HG02623 (cell line): ENCODE measurements at regions not wholly inside any gene's neighbourhood (a gene's known extent, or its start where the extent isn't known, plus 50 kb on each side); places are given as distances from the start of the nearest gene placed in this dataset.
A peak's percentile ranks its signal among the peaks of the same experiment; 100 is the strongest.

ENCODE experiments used
- ATAC-seq: cut with Tn5 transposase; IDR thresholded peaks from one replicate; pipeline ENCODE4 v1.9.1; 2021; ENCODE audit warnings: moderate library complexity; ENCODE audit not compliant: unreplicated experiment

DNA sequence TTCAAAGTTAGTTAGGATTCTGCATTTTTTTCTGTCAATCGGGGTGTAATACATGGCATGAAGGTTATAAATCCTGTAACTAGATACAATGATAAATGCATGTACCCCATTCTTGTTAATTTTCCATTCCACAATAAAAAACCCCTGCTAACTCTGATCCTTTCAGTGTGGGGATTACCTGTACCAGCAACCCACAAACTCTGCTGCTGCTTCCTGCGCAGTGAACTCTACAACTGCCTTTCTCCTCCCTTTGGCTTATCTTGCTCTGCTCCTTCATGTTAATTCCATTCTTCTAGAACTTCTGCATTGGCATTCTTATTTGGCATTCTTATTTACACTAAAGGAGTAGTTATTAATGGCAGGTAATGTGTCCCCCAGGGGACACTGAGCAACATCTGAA is 273.1 kb downstream of the KLF12 start:
- ATAC-seq: no peak

DNA sequence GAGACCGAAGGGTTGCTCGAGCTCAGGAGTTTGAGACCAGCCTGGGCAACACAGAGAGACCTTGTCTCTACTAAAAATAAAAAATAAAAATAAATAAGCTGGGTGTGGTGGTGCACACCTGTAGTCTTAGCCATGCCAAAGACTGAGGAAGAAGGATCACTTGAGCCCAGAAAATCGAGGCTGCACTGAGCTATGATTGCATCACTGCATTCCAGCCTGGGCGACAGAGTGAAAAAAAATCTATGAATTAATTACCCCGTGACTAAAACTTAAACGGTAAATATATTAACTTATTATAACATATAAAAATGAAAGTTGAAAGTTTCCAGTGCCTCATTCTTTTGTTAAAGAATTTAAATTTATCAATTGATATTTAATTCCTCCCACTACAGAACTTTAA is 273.7 kb downstream of the KLF12 start:
- ATAC-seq: no peak

DNA sequence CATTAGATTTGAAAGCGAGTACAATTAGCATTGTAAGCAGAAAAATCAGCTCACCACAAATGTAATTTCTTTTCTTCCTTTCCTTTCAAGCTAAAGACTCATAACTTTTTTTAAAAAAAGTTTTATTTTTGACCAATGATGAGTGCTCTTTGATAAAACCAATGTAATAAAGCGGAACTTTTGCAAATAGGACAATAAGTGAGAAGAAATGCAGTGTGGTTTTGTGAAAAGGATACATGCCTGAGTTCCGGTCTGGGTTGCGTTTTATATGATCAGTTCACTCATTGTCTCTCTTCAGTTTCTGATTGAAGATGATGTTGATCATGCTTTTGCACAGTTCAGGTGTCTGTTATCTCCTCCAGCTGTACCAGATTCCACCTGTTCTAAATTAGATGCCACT is 274.4 kb downstream of the KLF12 start:
- no peak for ATAC-seq

- ATAC-seq: no peak
Measured at GRCh38 chr13:73857106-73857505, 277.1 kb downstream of the KLF12 start.

DNA sequence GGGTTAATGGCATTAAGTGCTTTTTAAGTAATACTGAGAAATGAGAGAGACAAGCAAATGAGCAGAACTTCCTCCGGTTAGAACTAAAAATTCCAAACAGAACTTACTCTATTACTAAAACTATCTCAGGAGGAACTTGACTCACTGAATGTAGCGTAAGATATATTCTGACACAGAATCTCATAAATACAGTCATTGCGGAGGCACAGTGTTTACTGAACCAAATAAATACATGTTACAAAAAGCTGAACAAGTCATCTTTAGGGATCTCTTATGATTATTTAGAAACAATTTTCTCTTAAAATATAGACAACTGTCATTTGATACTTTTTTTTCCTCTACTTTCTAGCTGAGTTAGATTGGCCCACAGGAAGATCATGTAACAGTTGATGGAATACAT is 283.1 kb downstream of the KLF12 start:
- no peak for ATAC-seq

DNA sequence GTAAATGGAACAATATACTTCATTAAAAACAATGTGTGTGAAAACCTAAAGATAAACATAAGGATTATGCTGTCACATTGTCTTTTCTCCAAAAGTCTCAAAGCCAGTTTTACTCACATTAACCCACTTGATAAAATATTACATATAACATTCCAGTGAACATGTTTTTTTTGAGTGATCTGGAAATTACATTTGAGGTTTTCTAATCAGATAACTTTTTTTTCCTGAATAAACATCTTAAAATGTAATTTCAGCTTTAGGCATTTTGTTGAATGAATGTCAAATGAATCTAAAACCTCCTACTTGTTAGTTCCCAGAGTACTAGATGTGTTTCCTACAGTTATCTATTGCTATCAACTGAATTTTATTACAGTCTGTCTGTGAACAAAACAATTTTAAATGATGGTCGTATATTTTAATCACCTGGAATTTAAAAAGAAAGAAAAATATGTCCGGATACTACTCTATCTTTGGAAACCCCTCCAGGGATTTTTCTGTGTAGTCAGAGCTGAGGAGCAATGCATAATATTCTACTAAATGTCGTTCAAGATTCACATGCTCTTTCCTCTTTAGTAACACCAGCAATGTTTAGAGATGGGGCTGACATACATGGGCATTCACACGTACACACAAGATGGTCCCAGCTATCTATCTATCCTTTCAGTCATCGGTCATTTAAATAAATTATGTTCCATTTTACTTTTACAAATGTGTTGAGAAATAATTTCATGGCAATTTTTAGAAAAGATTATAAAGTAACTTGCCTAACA is 283.9 kb downstream of the KLF12 start:
- no peak for ATAC-seq

- no peak for ATAC-seq
Measured at GRCh38 chr13:73849292-73849691, 284.9 kb downstream of the KLF12 start.

GRCh38 chr13:73844986-73845385 is 289.2 kb downstream of the KLF12 start:
- no peak for ATAC-seq

DNA sequence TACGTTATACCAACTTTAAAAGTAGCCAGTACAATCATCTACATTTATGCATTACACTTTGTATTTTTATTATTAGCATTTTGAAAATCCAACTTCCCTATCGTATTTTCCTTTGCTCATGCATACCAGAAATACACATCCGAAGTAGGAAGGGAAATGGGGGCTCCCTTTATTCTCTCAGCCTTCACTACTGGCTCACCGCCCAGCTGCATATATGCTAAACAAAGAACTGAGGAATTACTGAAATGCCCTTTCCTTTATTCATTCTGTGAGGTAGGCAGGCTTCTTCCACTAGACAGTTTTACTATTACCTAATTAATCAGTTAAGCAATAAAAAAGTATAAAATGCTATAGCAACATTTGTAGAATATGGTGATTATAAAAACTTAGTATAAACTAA is 291.6 kb downstream of the KLF12 start:
- no peak for ATAC-seq

GRCh38 chr13:73842184-73842583 is 292.0 kb downstream of the KLF12 start:
- ATAC-seq: no peak

- no peak for ATAC-seq
Measured at GRCh38 chr13:73837147-73837546, 297.1 kb downstream of the KLF12 start.

DNA sequence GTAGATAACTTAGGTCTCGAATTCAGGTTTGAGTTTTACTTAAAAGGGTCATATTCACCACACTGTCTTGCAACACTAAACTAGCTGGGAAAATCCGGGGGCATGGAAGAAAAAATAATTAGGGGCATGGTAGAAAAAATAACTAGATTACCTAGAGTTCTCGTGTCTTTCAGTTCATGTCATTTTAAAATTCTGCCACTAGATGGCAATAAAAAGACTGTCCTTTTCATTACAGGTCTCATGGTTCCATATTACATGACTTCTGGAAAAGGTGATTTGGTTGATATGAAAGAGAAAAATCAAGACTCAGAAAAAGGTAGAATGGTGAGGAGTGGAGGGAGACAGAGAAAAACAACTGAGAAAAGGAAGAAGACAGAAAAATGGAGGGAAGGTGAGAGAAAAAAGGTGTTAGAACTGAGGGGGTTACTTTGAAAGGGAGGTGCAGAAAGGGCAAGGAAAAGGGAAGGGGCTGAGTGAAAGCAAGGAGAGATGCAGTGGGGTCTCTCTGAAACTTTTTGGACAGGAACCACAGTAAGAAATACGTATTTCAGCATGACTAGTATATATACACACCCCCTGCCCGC is 299.0 kb downstream of the KLF12 start:
- no peak for ATAC-seq

DNA sequence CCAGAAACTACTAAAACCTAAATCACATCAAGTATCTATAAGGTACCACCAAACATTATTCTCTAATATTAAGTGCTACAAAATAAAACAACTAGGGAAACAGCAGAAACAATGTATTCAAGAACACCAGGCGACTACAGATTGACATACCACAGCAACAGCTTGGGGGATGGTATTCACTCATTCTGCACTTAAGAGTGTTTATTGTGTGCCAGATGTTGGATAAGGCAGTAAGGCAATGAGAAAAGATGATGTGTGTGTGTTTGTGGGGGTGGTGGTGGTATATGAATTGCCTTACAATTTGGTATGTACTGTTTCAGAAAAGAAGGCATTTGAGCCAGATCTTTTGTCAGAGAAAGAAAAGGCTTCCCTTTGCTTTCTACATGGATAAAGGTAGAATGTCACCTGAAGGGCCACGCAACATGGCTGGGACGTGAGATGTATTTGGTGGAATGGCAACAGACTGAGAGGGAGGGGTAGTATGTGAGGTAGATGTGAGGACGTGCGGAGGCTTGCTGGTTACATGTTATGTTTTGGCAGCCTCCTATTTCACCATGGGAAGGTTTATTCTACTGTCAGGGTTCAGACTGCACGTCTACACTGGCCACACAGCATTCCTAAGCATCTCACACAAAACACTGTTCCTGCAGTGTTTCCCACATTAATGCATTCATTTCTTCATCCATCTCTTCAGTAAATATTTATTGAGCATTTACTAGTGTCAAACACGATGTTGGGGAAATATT is 300.7 kb downstream of the KLF12 start:
- ATAC-seq: no peak

- no peak for ATAC-seq
Measured at GRCh38 chr13:73832825-73833224, 301.4 kb downstream of the KLF12 start.

DNA sequence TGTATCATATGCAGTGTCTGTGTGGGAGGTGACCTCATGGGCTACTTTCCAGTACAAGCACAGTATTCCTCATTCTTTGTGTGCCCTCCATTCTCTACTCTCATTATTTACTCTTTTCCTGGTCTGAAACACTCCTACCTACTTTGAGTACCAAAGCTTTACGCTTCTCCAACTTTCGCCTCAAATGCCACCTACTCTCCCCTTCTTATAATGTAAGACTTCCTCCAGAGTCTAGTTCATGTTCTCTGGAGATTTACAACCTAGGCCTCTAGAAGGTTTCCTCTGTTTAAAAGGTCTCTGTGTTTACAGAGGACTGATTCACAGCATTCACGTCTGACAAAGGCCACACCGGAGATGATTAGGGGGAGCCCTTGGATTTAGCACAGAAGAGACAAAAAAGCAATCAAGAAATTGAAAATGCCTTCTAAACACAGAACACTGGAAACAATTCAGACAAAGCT is 302.0 kb downstream of the KLF12 start:
- ATAC-seq: no peak

DNA sequence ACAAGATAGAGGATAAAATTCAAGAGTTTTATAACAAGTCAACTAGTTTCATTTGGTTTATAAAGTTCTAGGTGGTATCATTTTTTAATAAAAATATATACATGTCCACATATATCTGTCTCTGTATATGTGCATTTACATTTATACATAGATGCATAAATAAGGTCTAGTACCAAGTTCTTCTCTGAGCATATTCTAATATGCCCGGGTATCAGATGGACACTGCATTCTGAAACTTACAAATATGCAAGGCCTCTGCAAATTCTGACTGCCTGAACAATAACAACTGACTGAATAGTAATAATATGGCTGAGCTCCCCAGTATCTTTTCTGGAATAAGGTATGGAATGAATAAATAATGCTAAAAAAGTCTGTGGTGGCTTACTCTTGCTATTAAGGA is 304.8 kb downstream of the KLF12 start:
- ATAC-seq: no peak

DNA sequence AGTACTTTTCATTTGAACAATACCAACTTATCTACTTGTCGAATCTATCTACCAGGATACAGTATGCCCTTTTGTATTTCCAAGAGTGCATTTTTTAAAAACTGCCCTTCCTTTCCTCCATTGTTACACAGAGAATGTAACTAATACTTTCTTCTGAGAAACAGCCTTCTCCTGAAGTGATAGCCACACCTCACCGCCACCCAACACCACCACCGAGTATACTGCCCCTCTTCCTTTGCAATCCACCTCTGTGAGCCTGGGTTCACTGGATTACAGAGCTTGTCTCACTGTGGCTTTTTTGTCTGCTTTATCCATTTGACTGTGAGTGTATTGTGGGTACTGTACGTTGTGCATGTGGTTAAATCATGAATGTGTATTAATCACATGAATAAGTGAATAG is 305.4 kb downstream of the KLF12 start:
- no peak for ATAC-seq

- no peak for ATAC-seq
Measured at GRCh38 chr13:73827434-73827833, 306.8 kb downstream of the KLF12 start.

DNA sequence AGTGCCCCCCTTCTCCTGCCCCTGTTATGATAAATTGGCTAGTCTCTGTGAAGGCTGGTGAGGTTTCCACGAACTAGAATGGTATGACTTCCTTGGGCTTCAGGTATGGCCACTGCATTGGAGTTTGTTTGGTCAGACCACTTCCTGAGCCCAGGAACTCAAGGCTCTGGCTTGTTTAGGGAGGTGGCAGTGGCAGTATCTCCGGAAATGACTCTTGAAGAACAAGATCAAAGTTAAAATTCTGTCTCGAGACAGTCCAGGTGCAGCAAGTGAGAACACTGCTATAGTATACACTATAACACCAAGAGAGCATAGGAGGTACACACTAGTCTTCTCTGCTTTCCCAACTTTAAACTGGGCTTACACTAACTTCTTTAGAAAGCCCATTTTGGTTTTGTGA is 309.1 kb downstream of the KLF12 start:
- no peak for ATAC-seq

DNA sequence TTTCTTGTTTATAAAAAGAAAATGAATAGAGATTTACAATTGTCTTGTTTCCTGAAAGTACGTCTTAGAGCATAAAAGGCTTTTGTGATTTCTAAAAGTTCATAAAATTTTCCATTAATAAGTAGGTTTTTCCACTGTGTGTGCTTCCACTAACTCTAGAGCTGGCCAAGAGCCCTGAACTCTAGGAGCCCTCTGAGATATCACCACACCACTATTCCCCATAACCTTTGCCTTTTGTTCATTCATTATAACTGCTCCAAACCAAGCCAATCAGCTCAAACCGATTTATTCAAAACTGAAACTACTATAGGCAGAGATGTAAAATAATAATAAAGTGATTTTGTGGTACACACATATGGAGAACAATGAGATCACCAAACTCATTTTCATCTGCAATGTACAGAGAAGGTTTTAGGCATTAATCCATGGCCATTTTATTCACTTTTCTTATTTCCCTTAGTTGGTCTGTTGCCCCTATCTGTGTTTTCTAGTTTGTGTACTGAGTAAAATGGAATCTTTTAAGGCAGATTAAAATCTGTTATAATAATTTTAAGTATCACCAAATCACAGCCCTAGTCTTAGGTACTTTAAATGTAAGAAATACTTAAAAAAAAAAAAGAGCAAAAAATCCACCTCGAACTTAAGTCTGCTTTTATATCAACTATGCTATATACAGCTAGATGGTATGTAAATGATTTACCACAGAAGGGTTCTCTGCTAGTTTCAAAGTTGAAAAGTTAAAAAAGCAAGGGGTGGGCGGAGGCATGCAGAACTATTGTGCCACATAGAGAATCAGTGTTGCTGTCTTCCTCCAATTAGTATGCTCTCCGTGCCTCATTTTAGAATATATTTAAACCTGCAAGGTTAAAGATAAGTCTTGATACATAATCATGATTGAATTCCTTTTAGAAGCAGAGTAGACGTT is 311.3 kb downstream of the KLF12 start:
- no peak for ATAC-seq

GRCh38 chr13:73820688-73821087 is 313.5 kb downstream of the KLF12 start:
- peak; percentile 58 for ATAC-seq
